Ramos (cell line): ENCODE measurements at regions not wholly inside any gene's neighbourhood (a gene's known extent, or its start where the extent isn't known, plus 50 kb on each side); places are given as distances from the start of the nearest gene placed in this dataset.
"Not testable (repeated sequence)": the region's sequence is repeated elsewhere in the genome, so short reads cannot be mapped to it uniquely, and the experiment has no call there.

Experiments
- in situ Hi-C: fragments of 300-500 bp; cut with MboI; formaldehyde crosslinking; loops from one replicate; pipeline ENCODE4 v1.14.3; 2022; ENCODE audit warnings: low sequenced_read_pairs; ENCODE audit not compliant: unreplicated experiment

- in situ Hi-C loops = no loop called here
Measured at GRCh38 chr12:90243211-90243610, 534.6 kb upstream of the ATP2B1 start.

GRCh38 chr12:90239732-90240260, 531.2 kb upstream of the ATP2B1 start:
- in situ Hi-C loops = no loop called here

GRCh38 chr12:90238663-90239271, 530.1 kb upstream of the ATP2B1 start:
- in situ Hi-C loops = no loop called here

GRCh38 chr12:90237841-90238240, 529.2 kb upstream of the ATP2B1 start:
- in situ Hi-C loops = no loop called here

GRCh38 chr12:90235642-90236041, 527.0 kb upstream of the ATP2B1 start:
- in situ Hi-C loops = no loop called here

GRCh38 chr12:90234472-90234871, 525.8 kb upstream of the ATP2B1 start:
- in situ Hi-C loops = no loop called here

- in situ Hi-C loops = no loop called here
Measured at GRCh38 chr12:90233168-90234100, 524.8 kb upstream of the ATP2B1 start.

GRCh38 chr12:90229407-90230170, 521.0 kb upstream of the ATP2B1 start:
- in situ Hi-C loops = no loop called here

- in situ Hi-C loops = no loop called here
Measured at GRCh38 chr12:90226211-90226610, 517.6 kb upstream of the ATP2B1 start.

- in situ Hi-C loops = no loop called here
Measured at GRCh38 chr12:90216815-90217214, 508.2 kb upstream of the ATP2B1 start.

- in situ Hi-C loops = no loop called here
Measured at GRCh38 chr12:90216020-90216552, 507.4 kb upstream of the ATP2B1 start.

- in situ Hi-C loops = no loop called here
Measured at GRCh38 chr12:90211017-90211416, 502.4 kb upstream of the ATP2B1 start.

GRCh38 chr12:90209029-90209428, 500.4 kb upstream of the ATP2B1 start:
- in situ Hi-C loops = no loop called here

- in situ Hi-C loops = not testable (repeated sequence)
Measured at GRCh38 chr12:90208379-90208778, 499.7 kb upstream of the ATP2B1 start.

GRCh38 chr12:90207799-90208198, 499.2 kb upstream of the ATP2B1 start:
- in situ Hi-C loops = no loop called here

- in situ Hi-C loops = no loop called here
Measured at GRCh38 chr12:90205165-90205564, 496.5 kb upstream of the ATP2B1 start.

- in situ Hi-C loops = no loop called here
Measured at GRCh38 chr12:90203556-90203955, 494.9 kb upstream of the ATP2B1 start.

GRCh38 chr12:90199006-90199405, 490.4 kb upstream of the ATP2B1 start:
- in situ Hi-C loops = no loop called here

GRCh38 chr12:90193500-90193899, 484.9 kb upstream of the ATP2B1 start:
- in situ Hi-C loops = no loop called here

GRCh38 chr12:90188857-90189256, 480.2 kb upstream of the ATP2B1 start:
- in situ Hi-C loops = no loop called here
